GM18511 (cell line): ENCODE measurements at regions not wholly inside any gene's neighbourhood (a gene's known extent, or its start where the extent isn't known, plus 50 kb on each side); places are given as distances from the start of the nearest gene placed in this dataset.
"Not testable (repeated sequence)": the region's sequence is repeated elsewhere in the genome, so short reads cannot be mapped to it uniquely, and the experiment has no call there.

Experiments used
- ATAC-seq: cut with Tn5 transposase; IDR thresholded peaks from one replicate; pipeline ENCODE4 v1.9.1; 2021; ENCODE audit warnings: mild to moderate bottlenecking, moderate library complexity; ENCODE audit not compliant: unreplicated experiment

- no peak for ATAC-seq
Measured at GRCh38 chr17:69669441-69670178, 255.1 kb downstream of the MAP2K6 start.

GRCh38 chr17:69672924-69673323, 258.4 kb downstream of the MAP2K6 start:
- no peak for ATAC-seq

- no peak for ATAC-seq
Measured at GRCh38 chr17:69677130-69677529, 262.6 kb downstream of the MAP2K6 start.

GRCh38 chr17:69678206-69678605, 263.7 kb downstream of the MAP2K6 start:
- no peak for ATAC-seq

GRCh38 chr17:69679829-69680228, 265.3 kb downstream of the MAP2K6 start:
- no peak for ATAC-seq

- ATAC-seq = no peak
Measured at GRCh38 chr17:69684251-69684650, 269.8 kb downstream of the MAP2K6 start.

GRCh38 chr17:69685150-69685549, 270.7 kb downstream of the MAP2K6 start:
- ATAC-seq = not testable (repeated sequence)

GRCh38 chr17:69690531-69690930, 276.0 kb downstream of the MAP2K6 start:
- ATAC-seq = no peak

GRCh38 chr17:69692171-69692570, 277.7 kb downstream of the MAP2K6 start:
- ATAC-seq = no peak

- no peak for ATAC-seq
Measured at GRCh38 chr17:69695646-69696045, 281.1 kb downstream of the MAP2K6 start.

GRCh38 chr17:69696650-69697049, 282.2 kb downstream of the MAP2K6 start:
- no peak for ATAC-seq

- not testable (repeated sequence) for ATAC-seq
Measured at GRCh38 chr17:69698352-69698751, 283.9 kb downstream of the MAP2K6 start.

- ATAC-seq = no peak
Measured at GRCh38 chr17:69702078-69702477, 287.6 kb downstream of the MAP2K6 start.

- ATAC-seq = no peak
Measured at GRCh38 chr17:69703751-69704150, 289.3 kb downstream of the MAP2K6 start.

- ATAC-seq = no peak
Measured at GRCh38 chr17:69704935-69705334, 290.4 kb downstream of the MAP2K6 start.

GRCh38 chr17:69706127-69706526, 291.6 kb downstream of the MAP2K6 start:
- no peak for ATAC-seq

GRCh38 chr17:69709441-69709840, 294.9 kb downstream of the MAP2K6 start:
- no peak for ATAC-seq

GRCh38 chr17:69710926-69711325, 296.4 kb downstream of the MAP2K6 start:
- ATAC-seq = no peak

- no peak for ATAC-seq
Measured at GRCh38 chr17:69711541-69711940, 297.0 kb downstream of the MAP2K6 start.

GRCh38 chr17:69712801-69713311, 298.4 kb downstream of the MAP2K6 start:
- no peak for ATAC-seq

GRCh38 chr17:69713815-69714214, 299.3 kb downstream of the MAP2K6 start:
- ATAC-seq = no peak

- no peak for ATAC-seq
Measured at GRCh38 chr17:69714669-69715068, 300.2 kb downstream of the MAP2K6 start.

- ATAC-seq = no peak
Measured at GRCh38 chr17:69715656-69716055, 301.2 kb downstream of the MAP2K6 start.
